ENCODE measurements at regions not wholly inside any gene's neighbourhood (a gene's known extent, or its start where the extent isn't known, plus 50 kb on each side); places are given as distances from the start of the nearest gene placed in this dataset.
"Not testable (repeated sequence)": the region's sequence is repeated elsewhere in the genome, so short reads cannot be mapped to it uniquely, and the experiment has no call there.

DNA sequence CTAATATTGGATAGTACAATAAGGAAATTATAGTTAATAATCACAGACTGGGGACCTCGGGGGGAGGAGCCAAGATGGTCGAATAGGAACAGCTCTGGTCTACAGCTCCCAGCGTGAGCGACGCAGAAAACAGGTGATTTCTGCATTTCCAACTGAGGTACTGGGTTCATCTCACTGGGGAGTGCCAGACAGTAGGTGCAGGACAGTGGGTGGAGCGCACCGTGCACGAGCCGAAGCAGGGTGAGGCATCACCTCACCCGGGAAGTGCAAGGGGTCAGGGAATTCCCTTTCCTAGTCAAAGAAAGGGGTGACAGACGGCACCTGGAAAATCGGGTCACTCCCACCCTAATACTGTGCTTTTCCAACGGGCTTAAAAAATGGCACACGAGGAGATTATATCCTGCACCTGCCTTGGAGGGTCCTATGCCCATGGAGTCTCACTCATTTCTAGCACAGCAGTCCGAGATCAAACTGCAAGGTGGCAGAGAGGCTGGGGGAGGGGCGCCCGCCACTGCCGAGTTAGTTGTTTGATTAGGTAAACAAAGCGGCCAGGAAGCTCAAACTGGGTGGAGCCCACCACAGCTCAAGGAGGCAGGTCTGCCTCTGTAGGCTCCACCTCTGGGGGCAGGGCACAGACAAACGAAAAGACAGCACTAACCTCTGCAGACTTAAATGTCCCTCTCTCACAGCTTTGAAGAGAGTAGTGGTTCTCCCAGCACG lies 138.8 kb upstream of the BCL9 start:
- not testable (repeated sequence) for TF ChIP-seq CTCF, POLR2A (IDR thresholded peaks at IDR 0.05)

Data from uterus (tissue), 2 donors.